Endothelial cell of umbilical vein (primary cell): ENCODE measurements at regions not wholly inside any gene's neighbourhood (a gene's known extent, or its start where the extent isn't known, plus 50 kb on each side); places are given as distances from the start of the nearest gene placed in this dataset.

Source experiments
- BruUV-seq: library from RNA; stranded (reverse); fragments of 400-500 nt; replicated peaks from 2 replicates; lab custom pipeline; 2021; lab: Mats Ljungman, UMichigan
- CTCF ChIA-PET: fragments of 300-600, 350-600 bp; sonication (Branson Sonifier 250); formaldehyde crosslinking; loops from one replicate; lab custom pipeline; 2021; ENCODE audit warnings: antibody characterized with exemption, inconsistent platforms; lab: Charles Lee
- POLR2A ChIA-PET: fragments of 300-600, 350-600 bp; sonication (Branson Sonifier 250); formaldehyde crosslinking; loops from one replicate; lab custom pipeline; 2021; ENCODE audit warnings: antibody characterized with exemption, inconsistent platforms; lab: Charles Lee
- DNase-seq: peaks from one replicate; pipeline ENCODE4 v3.0.0-alpha.2; 2011; ENCODE audit warnings: low read depth, low spot score
- FAIRE-seq: peaks from 2 replicates; lab custom pipeline; 2011; peaks lifted over from hg19 to GRCh38; lab: Jason Lieb, UNC
- H2AFZ ChIP-seq: 2 replicates; pipeline ENCODE4 v1.6.0; 2012; ENCODE audit warnings: low read depth, low read length, control low read depth, inconsistent platforms
- H3K27ac ChIP-seq: 2 replicates; pipeline ENCODE4 v1.5.1; 2011; ENCODE audit warnings: low read depth, mild to moderate bottlenecking, control low read depth, low read length, moderate library complexity; ENCODE audit not compliant: insufficient read depth
- H3K27me3 ChIP-seq, 2 experiments: 2 replicates each; pipeline versions ENCODE4 v1.6.0 to v1.6.1; 2011; ENCODE audit warnings: low read length in 2 of 2, mixed read lengths in 1 of 2; ENCODE audit not compliant: control insufficient read depth in 2 of 2, insufficient read depth in 2 of 2
- H3K36me3 ChIP-seq, 2 experiments: 2 replicates in 1 of 2; 3 replicates in 1 of 2; pipeline ENCODE4 v1.5.1; 2011; ENCODE audit warnings: low read length in 2 of 2, mild to moderate bottlenecking in 1 of 2, moderate library complexity in 1 of 2; ENCODE audit not compliant: control insufficient read depth in 2 of 2, insufficient read depth in 2 of 2; ENCODE audit errors: extremely low read depth in 1 of 2
- H3K4me1 ChIP-seq: 3 replicates; pipeline ENCODE4 v1.5.1; 2011; ENCODE audit warnings: mild to moderate bottlenecking, low read length; ENCODE audit not compliant: control insufficient read depth, insufficient read depth; ENCODE audit errors: extremely low read depth
- H3K4me2 ChIP-seq: 2 replicates; pipeline ENCODE4 v1.6.1; 2011; ENCODE audit warnings: low read length, control low read depth, mixed read lengths; ENCODE audit not compliant: insufficient read depth
- H3K4me3 ChIP-seq, 3 experiments: fragments of 200-600 bp in 1 of 3; sonication (generic), shearing (Covaris generic) in 1 of 3; replicated peaks in 1 of 3; 2 replicates each; pipeline ENCODE4 v1.5.1; 2011 to 2016; ENCODE audit warnings: control low read depth in 3 of 3, low read length in 3 of 3, mild to moderate bottlenecking in 2 of 3, inconsistent platforms in 1 of 3, low read depth in 1 of 3, moderate library complexity in 1 of 3; ENCODE audit not compliant: insufficient read depth in 1 of 3
- H3K79me2 ChIP-seq: 2 replicates; pipeline ENCODE4 v1.6.0; 2012; ENCODE audit warnings: low read length, inconsistent platforms; ENCODE audit not compliant: control insufficient read depth, insufficient read depth
- H3K9ac ChIP-seq: replicated peaks from 2 replicates; pipeline ENCODE3; 2011; ENCODE audit warnings: low read length, control low read depth; ENCODE audit not compliant: insufficient read depth; ENCODE audit errors: extremely low read depth
- H3K9me1 ChIP-seq: replicated peaks from 3 replicates; pipeline ENCODE4 v1.6.0; 2011; ENCODE audit warnings: mild to moderate bottlenecking, low read length; ENCODE audit not compliant: control insufficient read depth, insufficient read depth; ENCODE audit errors: extremely low read depth
- H3K9me3 ChIP-seq: replicated peaks from 2 replicates; pipeline ENCODE4 v1.5.1; 2012; ENCODE audit warnings: low read length, inconsistent platforms; ENCODE audit not compliant: control insufficient read depth, insufficient read depth
- H4K20me1 ChIP-seq: replicated peaks from 2 replicates; pipeline ENCODE3; 2011; ENCODE audit warnings: mild to moderate bottlenecking, low read length; ENCODE audit not compliant: control insufficient read depth, insufficient read depth; ENCODE audit errors: extremely low read depth
- EZH2 ChIP-seq: IDR thresholded peaks from 2 replicates; pipeline ENCODE4 v1.6.1; 2012; ENCODE audit warnings: borderline replicate concordance, low read depth, mild to moderate bottlenecking, moderate library complexity, low read length, inconsistent platforms; ENCODE audit not compliant: severe bottlenecking
- FOS ChIP-seq: IDR thresholded peaks from 2 replicates; pipeline ENCODE4 v1.6.1; 2011; ENCODE audit warnings: mild to moderate bottlenecking, low read length, moderate library complexity, borderline replicate concordance; ENCODE audit not compliant: insufficient read depth
- GATA2 ChIP-seq: IDR thresholded peaks from 2 replicates; pipeline ENCODE4 v1.7.0; 2011; ENCODE audit warnings: low read depth, mild to moderate bottlenecking, moderate library complexity, mixed read lengths, low read length; ENCODE audit not compliant: insufficient read length, insufficient read depth
- JUN ChIP-seq: IDR thresholded peaks from 2 replicates; pipeline ENCODE4 v1.6.1; 2011; ENCODE audit warnings: borderline replicate concordance, low read depth; ENCODE audit not compliant: insufficient read length, insufficient read depth
- MAX ChIP-seq: IDR thresholded peaks from 2 replicates; pipeline ENCODE4 v1.6.1; 2011; ENCODE audit not compliant: insufficient read depth, insufficient read length
- MYC ChIP-seq: IDR thresholded peaks from one replicate; pipeline ENCODE4 v1.6.1; 2011; ENCODE audit warnings: mild to moderate bottlenecking, low read depth, low read length
- POLR2A ChIP-seq: IDR thresholded peaks from 2 replicates; pipeline ENCODE4 v1.6.1; 2012; ENCODE audit warnings: low read depth, mild to moderate bottlenecking, control low read depth, low read length
- POLR2AphosphoS5 ChIP-seq: IDR thresholded peaks from 2 replicates; pipeline ENCODE4 v1.6.1; 2012; ENCODE audit warnings: low read depth, mild to moderate bottlenecking, control low read depth, low read length, moderate library complexity; ENCODE audit not compliant: insufficient read depth
- dilution Hi-C: fragments of 300-500 bp; cut with MboI; formaldehyde crosslinking; loops from one replicate; pipeline ENCODE4 v1.15.0; 2019; ENCODE audit warnings: low sequenced_read_pairs; ENCODE audit not compliant: extremely low pct_ligation_motif_present
- intact Hi-C: fragments of 100-400 bp; cut with micrococcal nuclease; formaldehyde crosslinking; loops from one replicate; pipeline ENCODE4 v1.10.0; 2022
- TF ChIP-seq, protein P1 (sequence below), 2 donors: IDR thresholded peaks; 1 replicate in 1 of 2; 2 replicates in 1 of 2; pipeline ENCODE4 v1.5.1; 2011; ENCODE audit warnings: low read length in 2 of 2, mild to moderate bottlenecking in 2 of 2, moderate library complexity in 2 of 2, control low read depth in 1 of 2, inconsistent platforms in 1 of 2, low read depth in 1 of 2; ENCODE audit not compliant: insufficient read depth in 1 of 2; ENCODE audit errors: extremely low read depth in 1 of 2

- dilution Hi-C loops = no loop called here
- DNase-seq (no peak), FAIRE-seq (no peak)
- no peaks in the 10 kb centered on the region for H3K79me2 ChIP-seq
- CTCF ChIA-PET = no interaction called here
- POLR2A ChIA-PET = no interaction called here
- no peak overlapping the region for H2AFZ ChIP-seq
- H4K20me1 ChIP-seq = no peaks in the 10 kb centered on the region
- H3K4me2 ChIP-seq = no peak overlapping the region
- H3K27me3 ChIP-seq = peaks cover 0 to 3% of the 10 kb centered on the region in 2 experiments
- H3K9ac ChIP-seq = no peak overlapping the region
- no peaks in the 10 kb centered on the region for H3K9me1 ChIP-seq
- TF ChIP-seq POLR2A (no peak), JUN (no peak), GATA2 (no peak), MAX (no peak), EZH2 (no peak), POLR2AphosphoS5 (no peak), MYC (no peak), FOS (no peak)
- TF ChIP-seq, protein P1, sequence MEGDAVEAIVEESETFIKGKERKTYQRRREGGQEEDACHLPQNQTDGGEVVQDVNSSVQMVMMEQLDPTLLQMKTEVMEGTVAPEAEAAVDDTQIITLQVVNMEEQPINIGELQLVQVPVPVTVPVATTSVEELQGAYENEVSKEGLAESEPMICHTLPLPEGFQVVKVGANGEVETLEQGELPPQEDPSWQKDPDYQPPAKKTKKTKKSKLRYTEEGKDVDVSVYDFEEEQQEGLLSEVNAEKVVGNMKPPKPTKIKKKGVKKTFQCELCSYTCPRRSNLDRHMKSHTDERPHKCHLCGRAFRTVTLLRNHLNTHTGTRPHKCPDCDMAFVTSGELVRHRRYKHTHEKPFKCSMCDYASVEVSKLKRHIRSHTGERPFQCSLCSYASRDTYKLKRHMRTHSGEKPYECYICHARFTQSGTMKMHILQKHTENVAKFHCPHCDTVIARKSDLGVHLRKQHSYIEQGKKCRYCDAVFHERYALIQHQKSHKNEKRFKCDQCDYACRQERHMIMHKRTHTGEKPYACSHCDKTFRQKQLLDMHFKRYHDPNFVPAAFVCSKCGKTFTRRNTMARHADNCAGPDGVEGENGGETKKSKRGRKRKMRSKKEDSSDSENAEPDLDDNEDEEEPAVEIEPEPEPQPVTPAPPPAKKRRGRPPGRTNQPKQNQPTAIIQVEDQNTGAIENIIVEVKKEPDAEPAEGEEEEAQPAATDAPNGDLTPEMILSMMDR (IDR thresholded peaks at IDR 0.05; ENCODE audit: extremely low read depth in 1 of 2, insufficient read depth in 1 of 2, low read depth in 1 of 2, low read length in 2 of 2) = no peak
- H3K36me3 ChIP-seq = no peaks in the 10 kb centered on the region
- no TSS peak for BruUV-seq
- no peak overlapping the region for H3K27ac ChIP-seq
- no peaks in the 10 kb centered on the region for H3K4me1 ChIP-seq
- no peak overlapping the region for H3K4me3 ChIP-seq
- no peaks in the 10 kb centered on the region for H3K9me3 ChIP-seq
- intact Hi-C loops = no loop called here
Observed at GRCh38 chr15:36080759-36081158, 498.7 kb upstream of the CDIN1 start.
